GM19395 (cell line): ENCODE measurements at regions not wholly inside any gene's neighbourhood (a gene's known extent, or its start where the extent isn't known, plus 50 kb on each side); places are given as distances from the start of the nearest gene placed in this dataset.

Source experiments
- ATAC-seq: cut with Tn5 transposase; IDR thresholded peaks from one replicate; pipeline ENCODE4 v1.9.1; 2021; ENCODE audit warnings: mild to moderate bottlenecking, moderate library complexity; ENCODE audit not compliant: unreplicated experiment

DNA sequence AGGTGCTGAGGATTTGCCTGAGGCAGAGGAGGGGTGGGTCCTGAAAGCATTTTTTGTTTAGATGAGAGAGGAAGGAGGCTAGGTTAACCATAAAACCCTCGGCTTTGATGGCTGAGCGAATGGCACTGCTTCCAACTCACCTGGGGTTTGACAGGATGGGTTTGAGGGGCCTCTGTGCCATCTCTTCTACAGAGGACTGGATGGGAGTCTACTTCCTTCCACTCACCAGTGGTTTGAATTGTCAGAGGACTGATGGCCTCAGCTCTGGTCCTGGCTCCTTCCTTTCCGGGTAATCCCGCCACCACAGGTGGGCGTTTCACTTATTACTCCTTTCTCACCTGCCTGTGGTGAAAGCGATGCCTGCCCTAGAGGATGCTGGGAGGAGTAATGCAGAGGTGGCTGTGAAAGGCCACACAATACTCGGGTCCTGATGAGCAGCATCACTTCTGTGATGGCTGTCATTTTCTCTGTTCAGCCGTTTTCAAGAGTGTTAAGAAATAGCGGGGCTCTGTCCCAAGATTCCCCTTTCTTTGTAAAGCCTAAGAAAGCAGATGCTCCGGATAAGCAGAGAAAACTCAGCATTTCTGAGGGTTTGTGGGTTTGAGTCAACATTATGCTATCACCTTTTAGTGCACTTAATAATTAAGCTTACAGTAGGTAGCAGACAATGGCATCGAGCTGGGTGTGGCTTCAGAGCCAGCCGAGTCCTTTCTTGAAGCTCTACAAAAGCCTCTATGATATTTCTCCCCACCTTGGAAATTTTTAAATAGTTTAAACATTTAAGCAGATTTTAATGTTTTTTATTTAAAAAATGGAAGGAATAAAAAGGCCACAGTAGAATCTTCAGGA, 220.7 kb downstream of the HLX start:
- no peak for ATAC-seq

DNA sequence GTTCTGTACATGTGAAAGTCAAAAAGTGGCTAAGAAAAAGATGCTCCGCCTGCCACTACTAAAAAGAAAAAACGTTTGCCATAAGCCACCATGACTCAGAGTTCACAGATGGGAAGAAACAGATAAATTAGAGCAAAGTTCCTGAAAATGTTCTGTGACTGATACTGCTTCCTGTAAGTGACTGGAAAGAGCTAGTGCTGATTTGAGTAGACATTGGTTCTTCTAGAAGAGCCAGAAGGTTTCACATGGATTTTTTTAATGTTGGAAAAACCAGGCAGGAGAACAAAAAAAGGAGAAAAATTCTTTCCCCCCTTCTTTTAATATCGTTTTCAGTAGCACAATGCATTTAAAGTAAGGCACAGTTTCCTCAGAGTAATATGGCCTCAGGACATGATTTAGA, 221.4 kb downstream of the HLX start:
- ATAC-seq: no peak

DNA sequence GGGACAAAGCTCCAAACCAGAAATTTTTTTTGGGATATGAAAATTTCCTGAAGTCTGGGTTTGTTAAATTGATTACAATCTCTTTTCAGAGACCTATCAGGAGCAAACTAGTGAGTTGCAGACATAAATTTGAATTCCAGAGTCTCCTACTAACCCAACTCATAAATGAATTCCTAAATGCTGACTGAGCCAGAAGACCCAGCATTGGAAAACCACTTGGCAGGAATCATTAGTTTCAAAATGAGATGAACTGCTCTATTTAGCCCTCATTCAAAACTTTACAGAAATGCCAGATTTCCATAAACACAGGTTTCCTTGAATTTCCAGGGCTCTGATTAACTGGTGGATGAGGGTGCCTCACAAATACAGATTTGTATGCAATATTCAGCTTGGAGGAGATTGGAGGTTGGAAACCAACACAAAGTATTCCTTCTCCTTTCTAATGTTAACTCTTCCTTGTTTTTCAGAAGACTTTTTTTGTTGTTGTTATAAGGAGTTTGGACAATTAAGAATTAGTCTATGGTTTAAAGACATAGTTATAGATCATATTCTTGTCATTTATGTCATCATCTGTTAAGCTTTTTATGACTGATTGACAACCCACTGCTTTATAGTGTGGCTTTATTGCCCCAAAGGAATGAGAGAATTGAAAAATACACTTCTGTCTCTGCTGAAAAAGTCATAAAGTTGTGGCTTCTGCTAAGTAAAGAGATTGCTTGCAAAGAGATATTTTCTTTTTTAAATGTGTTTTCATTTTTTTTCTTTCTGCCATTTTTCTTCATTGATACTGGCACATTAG, 222.8 kb downstream of the HLX start:
- ATAC-seq: no peak

DNA sequence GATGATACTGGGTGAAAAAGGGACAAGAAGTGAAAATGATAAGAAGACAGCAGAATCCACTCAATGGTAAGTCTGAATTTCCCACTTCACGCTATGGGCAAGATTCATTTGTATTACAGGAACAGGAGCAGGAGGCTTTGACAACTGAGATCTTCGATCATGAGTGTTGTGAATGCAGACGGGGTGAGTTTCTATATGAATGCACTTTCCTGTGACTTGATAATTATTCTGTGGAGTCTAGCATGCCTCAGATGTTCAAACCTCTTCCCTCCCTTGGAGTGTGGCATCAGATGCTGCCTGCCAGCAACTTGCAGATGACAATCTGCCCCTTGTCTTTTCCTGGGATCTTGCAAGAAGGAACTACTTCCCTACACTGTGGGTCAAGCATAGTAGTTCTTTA, 225.4 kb downstream of the HLX start:
- no peak for ATAC-seq

DNA sequence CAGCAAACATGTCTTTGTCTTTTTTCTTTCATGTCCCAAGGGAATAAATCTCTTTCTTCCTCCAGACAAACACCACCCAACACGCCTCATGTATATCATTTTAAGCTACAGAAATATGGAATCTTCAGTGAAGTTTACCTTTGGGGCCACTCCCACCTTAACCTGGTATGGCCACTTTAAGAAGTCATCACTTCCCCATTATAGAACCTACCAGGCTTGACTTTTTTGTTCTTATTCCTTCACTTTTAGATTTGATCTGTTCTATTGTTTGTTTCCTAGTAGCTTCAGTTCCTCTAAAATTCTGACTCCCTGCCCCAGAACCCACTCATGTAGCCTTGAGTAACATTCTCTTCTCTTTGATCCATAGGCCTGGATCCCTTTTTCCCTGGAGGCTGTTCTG, 226.3 kb downstream of the HLX start:
- ATAC-seq: no peak

DNA sequence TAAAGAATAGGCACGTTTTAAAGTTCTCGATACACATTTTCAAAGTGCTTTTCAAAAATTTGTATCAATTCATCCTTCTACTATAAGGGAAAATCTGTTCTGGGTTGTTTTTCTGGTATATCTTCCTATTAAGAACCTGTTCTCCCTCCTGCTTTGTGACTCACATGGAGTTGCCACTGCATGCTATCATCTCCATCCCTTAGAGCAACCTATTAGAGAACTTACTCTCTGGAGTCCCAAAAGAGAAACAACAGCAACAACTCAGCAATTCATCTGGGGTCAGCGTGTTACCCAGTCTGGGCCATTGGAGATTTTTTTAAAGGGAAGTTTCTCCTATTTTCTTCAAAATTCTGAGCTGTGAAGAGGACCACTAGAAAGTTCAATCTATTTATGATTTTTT, 227.4 kb downstream of the HLX start:
- ATAC-seq: no peak

DNA sequence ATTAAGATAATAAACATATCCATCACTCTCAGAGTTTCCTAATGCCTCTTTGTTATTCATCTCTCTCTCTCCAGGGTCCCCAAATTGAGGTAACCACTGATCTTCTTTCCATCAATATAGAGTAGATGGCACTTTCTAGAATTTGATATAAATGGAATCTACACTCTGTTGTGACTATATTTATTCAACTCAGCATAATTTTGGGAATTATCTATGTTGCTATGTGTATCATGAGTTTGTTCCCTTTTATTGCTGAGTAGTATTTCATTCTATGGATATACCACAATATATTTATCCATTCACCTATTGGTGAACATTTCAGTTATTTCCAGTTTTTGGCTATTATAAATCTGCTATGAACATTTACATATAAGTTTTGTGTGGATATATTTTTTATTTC, 230.7 kb downstream of the HLX start:
- no peak for ATAC-seq

DNA sequence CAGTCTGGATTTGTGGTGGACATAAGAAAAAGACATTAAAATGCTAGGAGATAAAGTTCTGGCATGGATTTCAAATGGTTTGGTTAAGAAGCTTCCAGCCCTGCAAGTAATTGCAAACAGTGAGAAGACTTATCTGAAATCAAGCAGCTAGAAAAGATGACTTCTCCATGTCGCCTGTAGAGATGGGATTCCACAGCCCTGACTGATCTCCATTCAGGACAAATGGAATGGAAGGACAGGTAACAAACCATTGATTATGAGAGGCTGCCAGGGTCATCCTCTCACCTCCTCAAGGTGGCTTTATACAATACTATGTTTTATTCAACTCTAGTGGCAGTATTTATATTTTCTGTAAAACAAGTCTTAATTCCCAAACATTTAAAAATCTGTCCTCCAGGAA, 237.9 kb downstream of the HLX start:
- no peak for ATAC-seq

DNA sequence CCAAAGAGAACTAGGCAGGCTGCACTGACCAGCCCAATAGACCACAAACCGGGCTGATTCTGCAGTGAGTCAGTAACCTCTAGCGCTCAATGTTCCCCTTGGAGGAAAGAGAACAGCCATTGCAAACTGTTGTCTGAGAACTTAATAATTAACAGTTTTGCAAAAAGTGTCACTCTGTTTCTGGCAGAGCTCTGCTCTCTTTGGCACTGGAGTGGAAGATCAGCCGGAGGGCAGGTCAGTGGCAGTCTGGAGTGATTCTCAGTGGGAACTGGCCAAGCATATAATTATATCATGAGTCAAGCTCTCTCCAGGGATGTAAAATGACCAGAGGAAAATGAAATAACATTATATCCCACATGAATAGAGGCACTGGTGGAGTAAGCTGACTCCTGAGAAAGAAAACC, 238.3 kb downstream of the HLX start:
- no peak for ATAC-seq

DNA sequence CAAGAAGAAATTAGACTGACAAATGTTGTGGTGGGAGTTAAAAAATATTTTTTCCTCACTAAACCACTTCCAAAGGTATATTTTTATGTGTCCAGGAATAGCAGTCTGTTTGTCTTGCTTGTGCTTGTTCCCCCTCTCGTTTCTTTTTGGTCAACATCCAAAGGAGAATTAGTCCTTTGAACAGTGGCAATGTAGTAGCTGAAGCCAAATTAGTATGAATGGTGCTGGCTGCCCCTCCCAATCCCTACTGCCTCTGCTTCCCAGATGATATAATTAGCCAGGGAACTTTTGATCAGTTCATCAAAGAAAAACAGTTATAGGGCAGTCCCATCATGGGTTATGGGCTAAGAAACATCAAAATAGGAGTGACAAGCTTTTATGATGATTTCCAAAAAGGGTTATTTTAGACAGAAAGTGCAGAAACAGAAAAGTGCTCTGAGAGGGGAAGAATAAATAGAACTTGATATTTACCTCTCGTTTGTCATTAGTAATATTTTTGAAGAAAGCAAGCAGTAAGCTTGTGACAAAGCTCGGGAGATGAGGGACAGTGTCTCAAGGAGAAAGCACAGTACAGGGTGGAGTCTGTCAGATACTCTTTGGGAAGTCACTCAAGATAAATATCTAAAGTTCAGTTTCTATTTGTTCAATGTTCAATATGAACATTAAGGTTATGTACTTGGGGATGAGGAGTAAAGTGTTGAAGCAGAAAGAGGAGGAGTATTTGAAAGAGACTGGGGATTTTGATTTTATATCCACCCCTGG, 239.1 kb downstream of the HLX start:
- no peak for ATAC-seq

DNA sequence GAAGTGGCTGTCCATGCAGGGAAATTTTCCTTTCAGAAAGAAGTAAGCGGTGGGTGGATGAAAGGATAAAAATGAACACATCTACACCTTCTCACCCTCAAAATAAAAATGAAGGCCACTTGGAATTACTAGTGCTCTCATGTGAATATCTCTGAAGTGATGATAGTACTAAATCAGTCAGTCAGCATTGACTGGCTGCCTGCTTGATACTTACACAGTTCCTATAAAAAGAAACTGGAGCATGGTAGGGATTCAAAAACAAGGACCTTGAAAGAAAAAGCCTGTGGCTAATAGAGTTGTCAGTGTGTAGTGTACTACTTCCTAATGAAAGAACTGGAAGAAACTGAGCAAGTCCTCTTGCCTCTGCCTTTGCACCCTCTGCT, 239.7 kb downstream of the HLX start:
- ATAC-seq: no peak

DNA sequence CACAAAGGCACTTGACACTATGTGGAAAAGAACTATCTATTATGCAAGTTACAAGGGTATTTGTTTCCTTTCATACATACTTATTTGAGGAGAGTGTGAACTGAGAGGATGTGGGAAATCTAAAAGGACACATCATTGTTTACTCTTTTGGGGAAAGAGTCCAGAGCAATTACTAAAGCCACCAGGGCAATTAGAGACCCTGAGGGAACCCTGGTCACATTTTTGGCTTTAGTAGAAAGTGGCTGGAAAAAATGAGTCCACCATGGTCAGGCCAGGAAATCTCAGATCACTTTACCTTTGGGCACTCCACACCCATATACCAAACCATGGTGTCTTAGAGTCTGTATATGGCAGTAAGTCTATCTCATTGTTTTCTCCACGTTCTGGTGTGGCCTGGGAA, 243.3 kb downstream of the HLX start:
- ATAC-seq: no peak

DNA sequence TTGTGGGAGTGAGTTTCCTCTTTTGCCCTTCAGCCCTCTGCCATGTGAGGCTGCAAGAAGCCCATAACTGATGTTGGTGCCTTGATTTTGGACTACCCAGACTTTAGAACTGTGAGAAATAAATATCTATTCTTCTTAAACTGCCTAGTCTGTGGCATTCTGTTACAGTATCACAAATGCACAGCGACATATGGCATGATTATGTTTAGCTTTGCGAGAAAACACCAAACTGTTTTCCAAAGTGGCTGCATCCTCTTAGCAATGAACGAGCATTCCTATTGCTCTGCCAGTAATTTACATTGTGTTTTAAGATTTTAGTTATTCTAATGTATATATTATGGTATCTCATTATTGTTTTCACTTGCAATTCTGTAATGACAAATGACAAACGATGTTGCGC, 246.7 kb downstream of the HLX start:
- no peak for ATAC-seq

DNA sequence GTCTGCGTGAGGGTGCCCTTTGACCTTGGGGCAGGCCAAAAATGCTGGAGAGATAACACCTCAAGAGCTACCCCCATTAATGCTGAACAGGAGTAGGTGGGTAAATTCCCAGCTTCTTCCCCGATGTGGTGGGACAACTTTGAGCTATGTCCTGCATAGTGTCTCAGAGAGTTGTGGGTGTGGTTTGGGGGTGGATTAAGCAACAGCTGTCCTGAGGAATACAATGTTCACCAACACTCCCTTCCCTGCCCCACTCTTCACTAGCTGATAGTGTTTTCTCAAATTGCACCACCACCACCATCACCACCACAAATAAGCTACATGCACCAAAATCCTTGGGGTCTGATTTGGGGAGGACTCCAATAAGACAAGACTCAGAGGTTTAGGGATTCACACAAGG, 258.4 kb downstream of the HLX start:
- no peak for ATAC-seq

DNA sequence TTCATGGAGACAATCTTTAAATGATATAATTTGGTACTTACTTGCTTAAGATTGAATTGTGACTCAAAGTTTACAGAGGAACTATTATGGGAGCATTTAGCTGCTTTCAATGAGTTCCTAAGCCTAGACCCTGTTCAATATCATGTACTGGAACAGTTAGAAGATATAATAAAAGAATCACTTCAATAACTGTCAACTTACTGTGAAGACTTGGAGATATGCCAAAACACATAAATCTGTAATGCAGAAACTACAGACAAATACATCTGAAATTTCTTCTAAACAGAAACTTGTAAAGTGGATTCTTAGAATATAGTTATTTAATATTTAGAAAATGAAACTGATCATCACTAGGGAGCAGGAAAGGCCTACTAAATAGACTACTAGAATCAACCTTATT, 259.3 kb downstream of the HLX start:
- no peak for ATAC-seq

DNA sequence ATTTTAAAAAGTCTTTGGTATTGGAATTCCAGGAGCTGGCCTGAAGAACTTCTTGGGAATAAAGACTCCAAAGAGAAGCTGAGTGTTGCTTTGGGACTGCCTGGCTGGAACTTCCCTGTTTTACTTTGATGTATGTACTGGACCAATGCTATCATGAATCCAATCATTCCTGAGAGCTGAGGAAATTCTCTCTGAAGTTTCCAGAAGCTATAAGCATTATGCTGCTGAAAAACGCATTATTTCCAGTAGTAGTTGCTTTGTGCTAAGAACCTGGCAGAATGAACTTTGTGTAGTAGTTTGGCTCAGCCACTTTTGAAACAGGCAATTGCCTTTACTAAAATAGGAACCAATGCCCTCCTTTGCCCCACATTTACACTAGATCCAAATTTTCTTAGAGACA, 260.7 kb downstream of the HLX start:
- ATAC-seq: no peak

DNA sequence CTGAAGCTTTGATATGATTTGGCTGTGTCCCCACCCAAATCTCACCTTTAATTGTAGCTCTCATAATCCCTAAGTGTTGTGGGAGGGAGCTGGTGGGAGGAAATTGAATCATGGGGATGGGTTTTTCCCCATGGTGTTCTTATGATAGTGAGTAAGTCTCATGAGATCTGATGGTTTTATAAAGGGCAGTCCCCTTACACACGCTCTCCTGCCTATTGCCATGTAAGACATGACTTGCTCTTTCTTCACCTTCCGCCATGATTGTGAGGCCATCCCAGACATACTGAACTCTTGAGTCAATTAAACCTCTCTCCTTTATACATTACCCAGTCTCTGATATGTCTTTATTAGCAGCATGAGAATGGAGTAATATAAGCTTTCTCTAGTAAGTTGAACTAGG, 261.9 kb downstream of the HLX start:
- no peak for ATAC-seq

DNA sequence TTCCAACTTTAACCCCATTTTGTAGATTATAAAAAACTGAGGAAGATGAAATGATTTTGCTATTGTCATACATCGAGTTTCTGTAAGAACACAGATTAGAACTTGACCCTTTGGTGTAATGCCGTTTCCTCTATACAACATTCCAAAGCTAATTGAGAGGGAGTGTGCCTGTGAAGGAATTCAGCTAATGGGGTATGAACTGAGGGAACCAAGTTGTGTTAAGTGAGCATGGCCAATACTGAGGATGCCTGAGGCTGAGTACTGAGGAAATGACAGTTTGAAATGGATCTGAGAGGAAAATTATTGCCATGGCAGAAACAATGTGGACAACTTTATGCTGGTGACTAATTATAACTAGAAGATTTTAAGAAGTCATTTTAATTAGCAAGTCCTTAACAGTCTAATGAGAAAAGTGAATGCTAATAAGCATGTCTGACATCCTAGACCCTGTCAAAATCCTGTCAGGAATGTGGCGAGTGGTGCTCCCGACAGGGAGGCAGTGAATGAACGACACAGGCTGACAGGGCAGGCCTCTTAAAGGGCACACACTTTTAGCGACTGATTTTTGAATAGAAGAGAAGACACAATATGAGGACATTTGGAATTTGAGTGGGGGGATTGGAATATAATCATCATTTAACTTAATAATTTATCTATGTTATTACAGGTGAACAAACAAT, 262.5 kb downstream of the HLX start:
- no peak for ATAC-seq

DNA sequence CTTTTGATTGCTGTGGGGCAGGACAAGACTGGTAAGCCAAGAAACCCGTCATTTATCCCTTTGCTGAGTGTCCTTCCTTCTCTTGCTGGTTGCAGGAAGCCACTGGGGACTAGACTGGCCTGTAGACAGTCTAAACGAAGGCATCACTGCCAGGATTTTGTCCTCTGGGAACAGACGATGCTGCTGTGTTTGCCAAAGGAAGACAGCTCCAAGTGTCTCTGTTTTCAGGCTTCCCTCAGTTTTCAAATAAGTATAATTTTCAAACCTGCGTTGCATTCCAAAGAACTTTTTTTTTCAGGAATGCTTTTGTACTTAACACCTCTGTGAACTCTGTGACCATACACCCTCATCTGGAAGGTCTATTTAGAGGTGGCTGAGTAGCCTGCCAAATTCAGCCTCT, 269.4 kb downstream of the HLX start:
- no peak for ATAC-seq

DNA sequence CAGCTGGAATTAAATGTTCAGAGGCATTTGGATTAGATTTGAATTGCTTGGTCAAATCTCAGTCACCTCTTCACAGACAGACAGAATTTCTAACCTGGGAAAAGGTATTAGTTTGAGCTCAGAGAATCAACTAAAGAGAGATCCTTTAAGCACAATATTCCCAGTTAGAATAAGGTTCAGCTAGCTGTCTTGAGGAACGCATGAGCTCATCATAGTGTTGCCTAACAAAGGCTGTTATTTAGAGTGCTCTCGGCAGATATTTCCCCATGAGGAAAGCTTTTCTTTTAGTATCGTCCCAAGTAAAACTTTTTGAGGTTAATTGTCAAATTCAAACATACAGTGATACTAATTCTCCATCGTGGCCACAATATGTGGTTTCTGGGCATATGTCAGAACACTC, 269.9 kb downstream of the HLX start:
- ATAC-seq: no peak

DNA sequence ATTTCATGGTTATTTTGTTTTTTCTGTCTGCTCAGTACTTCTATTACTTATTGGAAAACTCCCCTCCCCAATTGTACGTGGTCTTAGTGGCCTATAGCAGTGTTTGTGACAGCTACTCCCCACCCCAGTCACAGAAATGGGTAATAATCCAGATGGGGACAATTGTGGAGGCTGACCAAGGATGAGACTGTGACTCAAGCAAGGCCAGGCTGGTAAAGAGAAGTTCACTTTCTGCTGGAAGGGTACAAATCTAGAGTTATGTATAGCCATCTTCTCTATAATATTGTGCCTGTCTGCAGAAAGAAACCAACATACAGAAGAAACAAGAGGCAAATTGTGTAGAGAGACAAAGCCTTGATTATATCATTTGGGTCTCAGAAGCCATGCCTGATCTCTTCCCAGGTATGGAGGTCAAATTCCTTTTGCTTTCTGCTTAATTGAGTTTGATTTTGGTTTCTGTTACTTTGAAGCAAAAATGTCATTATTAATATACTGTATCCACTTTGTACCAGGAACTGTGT, 270.4 kb downstream of the HLX start:
- no peak for ATAC-seq
